Neural cell (in vitro differentiated cells): ENCODE measurements at regions not wholly inside any gene's neighbourhood (a gene's known extent, or its start where the extent isn't known, plus 50 kb on each side); places are given as distances from the start of the nearest gene placed in this dataset.
"Not testable (repeated sequence)": the region's sequence is repeated elsewhere in the genome, so short reads cannot be mapped to it uniquely, and the experiment has no call there.

Experiments used
- EP300 ChIP-seq: fragments of 450-650 bp; conservative IDR thresholded peaks from 2 replicates; pipeline ENCODE4 v1.6.1; 2014; ENCODE audit warnings: antibody characterized with exemption, mild to moderate bottlenecking, moderate library complexity; ENCODE audit not compliant: poor library complexity, severe bottlenecking
- EZH2 ChIP-seq: fragments of 200-600, 300-800 bp; shearing (Covaris generic), sonication (generic); IDR thresholded peaks from 2 replicates; pipeline ENCODE4 v1.6.1; 2014; ENCODE audit warnings: antibody characterized with exemption, low read length, borderline replicate concordance, mild to moderate bottlenecking; ENCODE audit not compliant: insufficient read depth, poor library complexity, severe bottlenecking
- MXI1 ChIP-seq: fragments of 450-650 bp; conservative IDR thresholded peaks from 2 replicates; pipeline ENCODE4 v1.6.1; 2014; ENCODE audit warnings: antibody characterized with exemption, mild to moderate bottlenecking; ENCODE audit not compliant: poor library complexity, severe bottlenecking
- POLR2AphosphoS5 ChIP-seq: IDR thresholded peaks from 2 replicates; pipeline ENCODE4 v1.6.1; 2012
- RAD21 ChIP-seq: fragments of 450-650 bp; conservative IDR thresholded peaks from 2 replicates; pipeline ENCODE4 v1.6.1; 2014; ENCODE audit warnings: antibody characterized with exemption, mild to moderate bottlenecking, moderate library complexity
- TF ChIP-seq, protein P1 (sequence below): fragments of 450-650 bp; IDR thresholded peaks from 2 replicates; pipeline ENCODE4 v1.5.1; 2014; ENCODE audit warnings: antibody characterized with exemption, mild to moderate bottlenecking, moderate library complexity; ENCODE audit not compliant: poor library complexity, severe bottlenecking
- TF ChIP-seq, protein P2 (sequence below): IDR thresholded peaks from 2 replicates; pipeline ENCODE4 v1.6.1; 2012; ENCODE audit warnings: borderline replicate concordance

GRCh38 chr3:153281236-153281997 lies 119.4 kb downstream of the RAP2B start:
- TF ChIP-seq, protein P1, sequence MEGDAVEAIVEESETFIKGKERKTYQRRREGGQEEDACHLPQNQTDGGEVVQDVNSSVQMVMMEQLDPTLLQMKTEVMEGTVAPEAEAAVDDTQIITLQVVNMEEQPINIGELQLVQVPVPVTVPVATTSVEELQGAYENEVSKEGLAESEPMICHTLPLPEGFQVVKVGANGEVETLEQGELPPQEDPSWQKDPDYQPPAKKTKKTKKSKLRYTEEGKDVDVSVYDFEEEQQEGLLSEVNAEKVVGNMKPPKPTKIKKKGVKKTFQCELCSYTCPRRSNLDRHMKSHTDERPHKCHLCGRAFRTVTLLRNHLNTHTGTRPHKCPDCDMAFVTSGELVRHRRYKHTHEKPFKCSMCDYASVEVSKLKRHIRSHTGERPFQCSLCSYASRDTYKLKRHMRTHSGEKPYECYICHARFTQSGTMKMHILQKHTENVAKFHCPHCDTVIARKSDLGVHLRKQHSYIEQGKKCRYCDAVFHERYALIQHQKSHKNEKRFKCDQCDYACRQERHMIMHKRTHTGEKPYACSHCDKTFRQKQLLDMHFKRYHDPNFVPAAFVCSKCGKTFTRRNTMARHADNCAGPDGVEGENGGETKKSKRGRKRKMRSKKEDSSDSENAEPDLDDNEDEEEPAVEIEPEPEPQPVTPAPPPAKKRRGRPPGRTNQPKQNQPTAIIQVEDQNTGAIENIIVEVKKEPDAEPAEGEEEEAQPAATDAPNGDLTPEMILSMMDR = not testable (repeated sequence)
- TF ChIP-seq EZH2, RAD21, POLR2AphosphoS5, EP300, MXI1: not testable (repeated sequence)
- TF ChIP-seq, protein P2, sequence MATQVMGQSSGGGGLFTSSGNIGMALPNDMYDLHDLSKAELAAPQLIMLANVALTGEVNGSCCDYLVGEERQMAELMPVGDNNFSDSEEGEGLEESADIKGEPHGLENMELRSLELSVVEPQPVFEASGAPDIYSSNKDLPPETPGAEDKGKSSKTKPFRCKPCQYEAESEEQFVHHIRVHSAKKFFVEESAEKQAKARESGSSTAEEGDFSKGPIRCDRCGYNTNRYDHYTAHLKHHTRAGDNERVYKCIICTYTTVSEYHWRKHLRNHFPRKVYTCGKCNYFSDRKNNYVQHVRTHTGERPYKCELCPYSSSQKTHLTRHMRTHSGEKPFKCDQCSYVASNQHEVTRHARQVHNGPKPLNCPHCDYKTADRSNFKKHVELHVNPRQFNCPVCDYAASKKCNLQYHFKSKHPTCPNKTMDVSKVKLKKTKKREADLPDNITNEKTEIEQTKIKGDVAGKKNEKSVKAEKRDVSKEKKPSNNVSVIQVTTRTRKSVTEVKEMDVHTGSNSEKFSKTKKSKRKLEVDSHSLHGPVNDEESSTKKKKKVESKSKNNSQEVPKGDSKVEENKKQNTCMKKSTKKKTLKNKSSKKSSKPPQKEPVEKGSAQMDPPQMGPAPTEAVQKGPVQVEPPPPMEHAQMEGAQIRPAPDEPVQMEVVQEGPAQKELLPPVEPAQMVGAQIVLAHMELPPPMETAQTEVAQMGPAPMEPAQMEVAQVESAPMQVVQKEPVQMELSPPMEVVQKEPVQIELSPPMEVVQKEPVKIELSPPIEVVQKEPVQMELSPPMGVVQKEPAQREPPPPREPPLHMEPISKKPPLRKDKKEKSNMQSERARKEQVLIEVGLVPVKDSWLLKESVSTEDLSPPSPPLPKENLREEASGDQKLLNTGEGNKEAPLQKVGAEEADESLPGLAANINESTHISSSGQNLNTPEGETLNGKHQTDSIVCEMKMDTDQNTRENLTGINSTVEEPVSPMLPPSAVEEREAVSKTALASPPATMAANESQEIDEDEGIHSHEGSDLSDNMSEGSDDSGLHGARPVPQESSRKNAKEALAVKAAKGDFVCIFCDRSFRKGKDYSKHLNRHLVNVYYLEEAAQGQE = not testable (repeated sequence)
